Myocyte (in vitro differentiated cells): ENCODE measurements at regions not wholly inside any gene's neighbourhood (a gene's known extent, or its start where the extent isn't known, plus 50 kb on each side); places are given as distances from the start of the nearest gene placed in this dataset.

ENCODE experiments used
- DNase-seq: peaks from one replicate; pipeline ENCODE4 v3.0.0-alpha.2; 2012; ENCODE audit warnings: low read depth

DNA sequence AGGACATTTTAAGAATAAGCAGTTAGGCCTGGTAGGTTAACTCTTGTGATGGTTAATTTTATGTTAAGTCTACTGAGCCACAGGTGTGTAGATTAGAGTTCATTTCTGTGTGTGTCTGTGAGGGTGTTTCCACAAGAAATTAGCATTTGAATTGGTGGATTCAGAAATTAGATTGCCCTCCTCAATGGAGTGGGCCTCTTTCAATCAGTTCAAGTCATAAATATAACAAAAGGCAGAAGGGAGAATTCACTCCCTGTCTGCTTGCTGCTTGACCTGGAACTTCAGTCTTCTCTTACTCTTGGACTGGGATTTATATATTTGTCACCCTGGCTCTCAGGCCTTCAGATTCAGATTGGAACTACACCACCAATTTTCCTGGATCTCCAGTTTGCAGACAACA, 55.3 kb upstream of the POM121L12 start:
- no peak for DNase-seq

DNA sequence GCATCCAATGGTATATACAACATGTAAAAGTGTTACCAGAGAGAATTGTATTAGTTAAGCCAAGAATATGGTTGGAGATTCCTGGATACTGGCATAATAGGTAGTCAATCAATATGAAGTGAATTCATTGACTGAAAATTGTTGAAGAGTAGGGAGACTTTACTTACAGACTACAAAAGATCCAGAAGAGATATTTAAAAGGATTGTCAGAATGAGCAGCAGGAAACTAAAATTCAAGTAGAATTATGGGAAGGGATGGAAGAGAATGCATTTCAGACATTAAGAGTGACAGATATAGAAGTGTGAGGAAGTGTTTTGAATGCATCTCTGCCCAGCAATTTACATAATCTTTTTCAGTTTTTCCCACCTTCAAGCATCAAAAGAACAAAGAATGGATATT, 62.3 kb upstream of the POM121L12 start:
- DNase-seq: no peak

DNA sequence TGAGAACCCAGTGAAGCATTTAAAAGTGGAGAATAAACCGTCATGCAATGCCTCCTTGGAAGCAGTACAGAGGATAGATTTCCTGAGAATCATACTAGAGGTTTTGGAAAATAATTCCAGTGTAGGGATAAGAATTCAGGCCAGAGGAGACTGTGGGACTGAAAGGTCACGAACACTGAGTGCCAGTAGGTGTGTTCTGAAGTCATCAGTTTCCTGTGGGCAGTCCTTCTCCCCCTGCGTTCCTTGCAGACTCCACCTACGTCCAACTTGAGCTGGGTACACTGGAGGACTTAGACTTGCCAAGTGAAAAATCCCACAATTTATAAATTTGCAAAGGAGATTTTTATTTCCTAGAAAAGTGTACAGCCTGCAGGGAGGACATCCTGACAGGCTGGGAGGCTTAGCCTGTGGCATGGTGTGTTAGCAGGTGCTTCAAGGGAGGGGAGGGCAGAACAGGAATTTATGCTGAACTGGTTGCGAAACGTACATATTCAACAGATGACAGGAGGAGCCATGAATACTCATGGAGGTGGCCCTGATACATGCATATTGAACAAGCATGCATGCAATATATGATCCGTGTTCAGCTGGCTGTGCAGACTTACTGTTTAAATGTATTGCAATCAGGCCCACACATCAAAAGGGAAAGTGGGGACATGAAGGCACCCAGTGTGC, 72.9 kb upstream of the POM121L12 start:
- DNase-seq: no peak

DNA sequence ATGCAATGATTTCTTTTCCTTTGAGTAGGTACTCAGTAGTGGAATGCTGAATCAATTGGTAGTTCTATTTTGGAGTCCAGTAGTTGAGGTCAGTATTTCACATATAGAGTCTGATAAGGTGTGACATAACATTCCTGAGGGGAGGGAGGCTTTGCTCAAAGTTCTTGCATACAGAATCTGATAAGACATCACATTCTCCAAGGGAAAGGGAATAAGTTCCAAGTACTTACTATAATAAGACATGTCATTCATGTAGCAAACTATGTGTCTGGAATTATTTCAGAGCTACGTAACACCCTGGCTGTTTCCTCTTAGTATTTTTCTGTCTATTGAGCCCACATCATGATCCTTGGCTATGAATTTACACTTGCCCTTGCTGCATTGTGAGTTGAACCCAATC, 74.3 kb upstream of the POM121L12 start:
- no peak for DNase-seq

DNA sequence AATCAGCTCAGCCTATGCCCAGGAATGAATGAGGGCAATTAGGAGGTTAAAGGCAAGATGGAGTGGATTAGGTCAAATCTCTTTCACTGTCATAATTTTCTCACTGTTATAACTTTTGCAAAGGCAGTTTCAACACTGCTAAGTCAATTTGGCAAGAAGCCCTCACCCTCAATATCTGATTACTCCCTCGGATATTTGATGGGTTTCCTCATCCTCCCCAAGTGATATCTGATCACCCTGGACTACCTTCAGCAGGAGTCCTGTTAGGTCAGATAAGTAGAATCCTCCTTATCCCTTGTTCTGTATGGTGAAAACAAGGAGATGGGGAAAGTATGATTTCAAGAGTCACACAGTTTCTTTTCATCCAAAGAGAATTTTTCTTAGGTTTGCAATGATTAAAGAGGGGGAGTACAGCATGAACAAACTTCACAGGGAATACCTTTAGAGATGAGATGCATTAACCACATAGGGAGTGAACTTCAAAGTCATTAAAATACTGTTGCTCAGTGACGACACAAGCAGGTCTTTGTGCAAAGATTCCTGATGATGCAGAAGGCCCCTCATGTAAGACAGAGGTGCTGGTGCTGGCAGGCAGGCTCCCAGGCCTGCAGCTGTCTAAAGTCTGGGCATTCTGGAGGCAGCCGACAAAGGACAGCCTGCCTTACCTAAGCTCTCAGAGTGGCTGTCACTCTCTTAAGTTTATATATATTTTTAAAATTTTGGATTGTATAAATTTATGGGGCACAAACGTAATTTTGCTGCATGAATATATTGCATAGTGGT, 75.4 kb upstream of the POM121L12 start:
- no peak for DNase-seq

DNA sequence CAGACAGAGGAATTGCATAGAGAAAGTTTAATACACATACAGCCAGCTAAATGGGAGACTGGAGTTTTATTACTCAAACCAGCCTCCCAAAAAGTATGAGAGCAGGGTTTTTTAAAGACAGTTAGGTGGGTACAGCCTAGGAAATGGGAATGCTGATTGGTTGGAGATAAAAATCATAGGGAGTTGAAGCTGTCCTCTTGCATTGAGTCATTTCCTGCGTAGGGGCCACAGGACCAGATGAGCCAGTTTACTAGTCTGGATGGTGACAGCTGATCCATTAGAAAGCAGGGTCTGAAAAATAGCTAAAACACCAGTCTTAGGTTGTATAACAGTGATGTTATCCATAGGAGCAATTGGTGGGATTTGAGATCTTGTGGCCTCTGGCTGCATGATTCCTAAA, 76.1 kb upstream of the POM121L12 start:
- DNase-seq: no peak

DNA sequence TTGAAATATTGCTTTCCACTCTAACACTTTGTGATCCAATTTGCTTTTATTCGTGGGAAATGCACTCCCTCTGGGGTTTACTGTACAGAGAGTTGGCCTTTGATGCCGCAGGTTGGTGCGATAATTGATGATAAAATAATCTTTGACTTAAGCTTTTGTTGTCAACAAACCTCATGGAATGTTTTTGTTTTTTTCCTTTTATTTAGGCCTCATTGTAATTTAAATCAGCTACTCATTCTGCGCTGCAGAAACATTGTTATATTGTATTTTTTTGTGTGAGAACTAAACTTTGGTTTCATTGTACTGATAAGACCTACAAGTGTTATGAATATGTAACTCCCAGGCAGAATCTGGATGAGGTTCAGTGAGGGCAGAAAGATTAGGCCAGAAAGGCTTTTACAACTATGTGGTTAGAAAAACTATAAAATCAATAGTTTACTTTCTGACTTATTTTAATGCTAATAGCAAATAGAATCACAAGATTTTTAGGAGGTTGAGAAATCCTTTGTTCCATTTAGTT, 76.8 kb upstream of the POM121L12 start:
- DNase-seq: no peak

DNA sequence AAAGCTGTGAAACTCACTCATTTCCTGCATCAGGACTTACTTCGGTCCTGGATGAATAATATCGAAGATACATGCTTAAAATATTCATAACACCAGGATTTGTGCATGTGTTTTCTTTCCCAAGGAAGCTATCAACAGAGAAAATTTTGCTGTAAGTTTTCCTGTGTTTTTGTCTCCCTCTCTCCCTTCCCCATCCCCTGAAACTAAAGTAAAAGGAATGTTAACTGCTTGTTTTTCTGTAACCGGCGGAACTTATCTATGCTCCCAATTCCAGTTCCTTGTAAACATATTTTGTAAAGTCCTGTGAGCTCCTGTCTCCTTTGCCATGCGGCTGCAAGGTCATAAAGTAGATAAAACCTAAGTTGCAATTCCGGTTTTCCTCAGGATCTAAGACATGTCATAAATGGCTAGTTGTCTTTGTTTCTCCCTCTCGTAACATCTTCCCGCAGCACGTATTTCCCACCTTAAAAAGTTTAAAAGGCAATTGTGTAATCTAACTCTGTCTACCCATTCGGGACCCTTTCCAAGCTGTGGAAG, 79.0 kb upstream of the POM121L12 start:
- DNase-seq: no peak

DNA sequence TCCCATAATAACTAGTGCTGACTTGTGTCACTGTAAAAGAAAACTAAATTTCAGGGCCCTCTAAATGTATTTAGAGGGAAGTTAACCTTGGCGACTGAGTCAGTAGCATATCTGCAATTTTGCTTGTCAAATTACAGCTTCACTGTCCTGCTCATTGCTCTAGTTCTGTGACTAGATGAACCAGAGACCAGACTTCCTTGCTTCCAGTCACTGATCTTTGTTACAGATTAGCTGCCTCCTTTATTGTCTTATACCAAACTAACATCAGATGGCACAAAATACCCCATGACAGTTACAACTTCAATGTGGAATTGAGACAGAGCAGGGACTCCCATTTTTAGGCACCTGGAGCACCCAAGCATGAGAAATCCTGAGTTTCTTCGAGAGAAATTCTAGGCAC, 79.9 kb upstream of the POM121L12 start:
- DNase-seq: no peak

DNA sequence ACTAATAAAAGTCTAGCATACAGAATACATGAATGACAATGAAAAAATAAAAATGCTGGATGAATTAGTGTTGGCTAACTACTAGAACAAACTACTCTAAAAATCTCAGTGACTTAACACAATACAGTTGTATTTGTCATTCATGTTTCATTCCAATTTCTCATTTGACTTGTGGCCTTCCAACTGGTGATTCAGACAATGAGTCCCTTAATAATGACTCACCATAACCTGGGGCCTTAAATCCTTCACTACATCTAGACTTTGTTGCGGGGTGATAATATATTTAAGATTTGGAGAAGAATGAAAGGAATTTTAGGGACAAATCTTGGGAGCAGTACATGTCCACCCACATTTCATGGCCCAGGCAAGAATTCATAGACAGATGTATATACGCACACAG, 90.5 kb upstream of the POM121L12 start:
- DNase-seq: peak; percentile 4

DNA sequence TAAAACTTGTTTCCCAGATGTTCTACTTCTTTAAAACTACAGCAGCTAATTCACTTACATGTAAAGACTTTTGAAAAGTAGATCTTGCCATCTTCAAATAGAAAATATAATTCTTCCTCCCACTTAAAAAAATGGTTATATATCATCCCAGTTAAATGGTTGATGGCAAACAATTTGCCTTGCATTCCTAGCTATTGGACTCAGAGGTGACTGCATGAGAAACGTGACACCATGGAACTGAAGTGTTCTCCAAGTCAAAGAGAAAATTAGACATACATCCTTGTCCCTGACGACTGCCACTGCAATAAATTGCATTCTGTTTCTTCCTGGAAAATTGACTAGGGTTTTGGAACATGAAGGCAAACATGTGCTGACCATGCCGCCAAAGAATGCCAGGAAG, 95.0 kb upstream of the POM121L12 start:
- no peak for DNase-seq

DNA sequence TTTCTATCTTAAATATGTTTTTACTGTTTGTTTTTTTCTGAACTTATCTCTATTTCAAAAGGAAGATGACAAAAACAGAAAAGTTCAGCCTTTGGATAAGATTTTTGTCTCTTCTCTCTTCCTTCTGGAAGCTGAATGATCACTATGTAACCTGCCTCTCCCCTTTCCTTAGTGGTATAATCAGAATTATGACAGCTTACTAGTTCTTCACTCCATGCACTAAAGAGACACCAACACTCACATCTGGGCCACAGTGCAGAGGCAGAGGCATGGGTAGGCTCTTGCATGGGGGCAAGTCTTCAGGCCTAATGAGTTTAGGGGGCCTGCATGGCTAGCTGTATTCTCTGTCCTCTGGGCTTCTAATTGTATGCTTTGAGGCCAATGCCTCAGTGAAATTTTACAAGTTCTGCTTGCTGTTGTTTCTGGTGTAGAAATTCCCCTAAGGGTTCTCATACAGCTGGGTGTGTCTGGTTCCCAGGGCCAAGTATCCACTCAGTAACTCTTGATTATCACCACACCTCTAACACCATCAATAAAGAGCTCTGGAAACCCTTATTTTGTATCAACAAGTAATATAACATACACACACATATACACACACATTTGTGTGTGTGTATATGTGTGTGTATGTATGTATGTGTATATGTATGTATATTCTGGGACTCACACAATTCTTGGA, 96.8 kb upstream of the POM121L12 start:
- DNase-seq: no peak

DNA sequence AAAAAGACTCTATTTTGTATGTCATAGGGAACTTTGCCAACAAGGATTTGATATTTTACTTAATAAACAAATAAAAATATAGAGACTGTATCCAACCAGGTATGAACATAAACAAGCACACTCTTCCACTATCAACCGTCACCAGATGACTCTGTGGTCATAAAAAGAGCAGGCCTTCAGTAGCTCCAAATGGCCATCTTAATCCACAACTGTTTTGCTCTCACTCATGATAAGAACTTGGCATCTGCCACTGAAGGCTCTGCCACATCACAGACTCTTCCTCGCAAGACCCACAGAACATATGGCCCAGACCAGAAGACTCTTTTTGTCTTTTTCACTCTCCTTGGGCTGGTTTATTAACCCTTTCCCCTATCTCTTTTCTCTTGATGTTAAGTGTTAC, 98.7 kb upstream of the POM121L12 start:
- peak; percentile 3 for DNase-seq

DNA sequence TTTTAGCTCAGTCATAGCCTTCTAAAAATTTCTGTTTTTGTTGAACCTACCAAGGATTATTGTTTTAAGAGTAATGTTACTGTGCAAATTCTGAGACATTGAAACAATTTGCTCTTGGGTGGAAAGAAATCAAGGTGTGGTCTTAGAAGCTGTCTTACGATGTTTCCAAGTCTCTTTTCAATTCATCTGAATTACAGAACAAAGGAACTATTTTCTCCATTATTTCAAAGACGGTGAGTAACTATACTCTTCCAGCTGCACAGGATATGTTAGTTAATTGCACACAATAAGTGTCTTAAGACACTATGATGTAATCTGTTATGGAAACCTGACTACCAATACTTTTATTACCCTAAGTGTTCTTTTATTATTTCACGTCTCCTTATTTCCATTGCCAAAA, 106.8 kb upstream of the POM121L12 start:
- no peak for DNase-seq

DNA sequence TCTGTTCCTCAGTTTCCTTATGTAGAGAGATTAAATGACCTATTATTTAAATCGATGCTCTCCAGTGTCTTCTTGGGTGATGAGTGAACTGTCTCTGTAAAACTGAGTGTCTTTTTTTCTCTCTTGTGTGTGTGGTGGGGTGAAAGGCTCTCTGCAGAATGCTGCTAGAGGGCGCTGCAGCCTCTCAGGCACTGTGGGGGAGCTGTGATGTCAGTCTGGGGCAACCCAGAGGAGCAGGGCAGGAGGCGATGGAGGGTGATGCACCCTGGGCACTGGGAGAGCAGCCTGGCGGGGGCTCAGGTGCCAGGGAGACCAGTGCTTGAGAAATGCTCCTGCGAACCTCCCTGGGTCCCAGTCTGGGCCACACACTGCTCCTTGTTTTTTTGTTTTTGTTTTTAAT, 110.1 kb upstream of the POM121L12 start:
- no peak for DNase-seq

DNA sequence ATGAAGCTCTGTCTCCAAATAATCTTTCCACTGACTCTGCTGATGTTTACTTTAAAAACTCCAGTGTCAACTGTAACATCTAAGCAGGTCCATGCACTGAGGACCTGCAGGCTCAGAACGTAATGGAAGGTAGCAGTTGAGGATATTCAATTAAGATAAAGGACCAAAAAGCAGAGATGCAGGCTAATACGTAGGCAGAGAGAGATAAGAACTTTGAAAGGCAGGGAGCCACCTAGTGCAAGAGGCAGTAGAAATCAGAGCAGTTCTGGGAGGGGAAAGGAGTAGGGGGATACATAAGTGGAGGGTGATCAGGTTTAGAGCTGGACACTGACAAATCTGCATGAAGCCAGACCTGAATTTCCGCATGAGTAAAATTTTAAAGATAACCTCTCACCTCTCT, 114.5 kb upstream of the POM121L12 start:
- no peak for DNase-seq

DNA sequence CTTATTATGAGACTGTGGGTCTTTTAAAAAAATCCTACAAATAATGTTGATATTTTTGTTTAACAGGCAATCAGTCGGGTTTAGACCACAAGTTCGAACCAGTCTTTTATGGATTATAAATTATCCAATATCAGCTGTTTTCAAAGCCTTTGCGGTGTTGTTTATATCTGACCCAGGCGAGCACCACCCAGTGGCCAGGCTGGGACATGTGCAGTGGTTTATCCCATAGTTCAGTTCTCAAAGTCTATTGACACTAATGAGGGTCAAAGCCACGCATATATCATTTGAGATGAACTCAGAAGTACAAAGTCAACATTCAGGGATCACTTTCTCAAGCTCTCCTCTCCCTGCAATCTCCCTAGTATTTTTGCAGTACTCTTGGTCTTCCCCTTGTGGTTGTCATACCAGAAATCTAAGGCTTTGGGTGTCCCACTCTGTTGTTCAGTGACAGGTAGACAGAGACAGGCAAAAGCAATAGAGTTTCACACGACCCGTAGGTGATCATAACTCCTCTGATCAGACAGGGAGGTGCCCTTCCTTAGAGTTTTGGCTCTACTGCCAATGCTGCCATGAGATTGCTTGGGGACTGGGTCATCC, 117.4 kb upstream of the POM121L12 start:
- no peak for DNase-seq

DNA sequence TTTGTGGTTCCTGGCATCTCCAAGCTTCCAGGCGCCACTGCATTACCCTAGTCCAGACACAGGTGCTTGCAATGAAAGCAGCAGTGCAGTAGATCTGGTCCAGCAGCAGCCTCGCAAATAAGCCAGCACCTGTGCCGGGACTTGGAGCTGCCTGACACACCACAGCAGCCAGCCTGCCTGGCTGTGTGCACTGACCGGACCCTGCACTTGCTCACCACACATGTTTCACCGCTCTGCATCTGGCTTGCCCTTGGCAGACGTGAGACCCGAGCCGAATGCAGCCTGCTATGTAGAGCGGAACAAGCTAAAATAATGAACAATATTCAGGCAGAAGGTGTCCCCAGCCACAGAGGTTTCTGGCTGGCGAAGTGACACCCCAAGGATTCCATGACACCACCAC, 123.6 kb upstream of the POM121L12 start:
- no peak for DNase-seq

DNA sequence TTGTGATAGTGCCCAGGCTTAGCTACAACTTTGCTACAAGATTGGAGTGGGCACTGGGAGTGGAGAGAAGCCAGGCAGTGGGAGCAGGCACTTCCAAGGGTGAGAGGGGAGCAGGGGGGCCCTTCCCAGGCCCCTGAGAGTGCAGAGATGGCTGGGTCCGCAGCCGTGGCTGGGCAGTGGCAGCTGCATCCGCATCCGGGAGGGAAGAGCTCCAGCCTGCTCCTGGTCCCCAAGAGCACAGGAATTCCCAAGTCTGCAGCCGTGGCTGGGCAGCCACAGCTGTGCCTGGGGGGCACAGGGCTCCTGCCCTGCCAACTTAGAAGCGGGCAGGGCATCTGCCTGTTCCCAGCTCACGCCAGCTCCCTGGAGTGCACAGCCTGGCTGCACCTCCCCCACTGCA, 124.1 kb upstream of the POM121L12 start:
- no peak for DNase-seq

DNA sequence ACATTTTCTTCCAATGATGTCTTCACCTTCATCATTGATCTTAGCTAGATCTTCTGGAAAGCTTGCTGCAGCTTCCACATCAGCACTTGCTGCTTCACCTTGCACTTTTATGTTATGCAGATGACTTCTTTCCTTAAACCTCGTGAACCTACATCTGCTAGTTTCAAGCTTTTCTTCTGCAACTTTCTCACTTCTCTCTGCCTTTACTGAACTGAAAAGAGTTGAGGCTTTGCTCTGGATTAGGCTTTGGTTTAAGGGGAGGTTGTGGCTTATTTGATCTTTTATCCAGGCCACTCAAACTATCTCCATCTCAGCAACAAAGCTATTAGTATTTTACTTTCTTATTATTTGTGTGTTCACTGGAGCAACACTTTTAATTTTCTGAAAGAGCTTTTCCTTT, 125.5 kb upstream of the POM121L12 start:
- no peak for DNase-seq

DNA sequence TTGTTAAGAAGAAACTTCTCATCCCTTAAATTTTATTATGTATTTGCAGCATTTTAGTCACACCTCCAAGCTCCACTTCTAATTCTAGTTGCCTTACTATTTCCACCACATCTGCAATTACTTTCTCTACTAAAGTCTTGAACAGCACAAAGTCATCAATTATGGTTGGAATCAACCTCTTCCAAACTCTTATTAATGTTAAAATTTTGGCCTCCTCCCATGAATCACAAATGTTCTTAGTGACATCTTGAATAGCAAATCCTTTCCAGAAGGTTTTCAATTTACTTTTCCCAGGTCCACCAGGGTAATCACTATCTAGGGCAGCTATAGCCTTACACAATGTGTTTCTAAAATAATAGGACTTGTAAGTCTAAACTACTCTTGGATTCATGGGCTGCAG, 126.3 kb upstream of the POM121L12 start:
- no peak for DNase-seq

DNA sequence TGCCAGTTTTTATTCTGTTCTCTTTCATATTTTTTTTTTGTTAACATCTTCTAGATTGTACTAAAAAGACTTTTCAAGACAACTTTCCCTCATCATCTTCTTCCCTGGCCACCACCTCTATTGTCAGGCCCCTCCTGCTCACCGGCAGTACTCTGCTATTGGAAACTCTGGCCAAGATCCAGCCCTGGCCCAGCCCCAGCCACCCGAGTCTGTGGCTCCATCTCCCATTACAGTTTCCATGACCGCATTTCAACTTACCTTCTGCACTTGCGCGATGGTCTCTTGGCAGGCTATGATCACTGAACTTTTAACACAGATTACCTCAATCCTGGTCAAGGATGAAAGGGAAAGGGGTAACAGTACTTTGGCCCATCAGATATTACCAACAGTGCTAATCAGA, 137.7 kb upstream of the POM121L12 start:
- no peak for DNase-seq
